Chondrocyte (in vitro differentiated cells): ENCODE measurements at regions not wholly inside any gene's neighbourhood (a gene's known extent, or its start where the extent isn't known, plus 50 kb on each side); places are given as distances from the start of the nearest gene placed in this dataset.

ENCODE experiments used
- DNase-seq: peaks from one replicate; pipeline ENCODE4 v3.0.0; 2021; ENCODE audit warnings: mixed read lengths, low spot score
- H3K27ac Mint-ChIP-seq: one replicate; pipeline ENCODE4 v1.8.0; 2021; ENCODE audit warnings: mild to moderate bottlenecking, moderate library complexity, mixed read lengths; ENCODE audit not compliant: unreplicated experiment
- H3K27me3 Mint-ChIP-seq: 2 replicates; pipeline ENCODE4 v1.8.0; 2021; ENCODE audit warnings: low read depth, mixed read lengths
- H3K36me3 Mint-ChIP-seq: 2 replicates; pipeline ENCODE4 v1.8.0; 2021; ENCODE audit warnings: low read depth, mixed read lengths
- H3K4me1 Mint-ChIP-seq: 2 replicates; pipeline ENCODE4 v1.8.0; 2021; ENCODE audit warnings: low read depth, mild to moderate bottlenecking, mixed read lengths
- H3K4me3 Mint-ChIP-seq: one replicate; pipeline ENCODE4 v1.8.0; 2021; ENCODE audit warnings: mild to moderate bottlenecking, moderate library complexity, mixed read lengths; ENCODE audit not compliant: unreplicated experiment
- H3K9me3 Mint-ChIP-seq: 2 replicates; pipeline ENCODE4 v1.8.0; 2021; ENCODE audit warnings: low read depth, mixed read lengths
- CTCF ChIP-seq: fragments of 200-600 bp; sonication (generic); IDR thresholded peaks from 2 replicates; pipeline ENCODE4 v1.5.0; 2021; ENCODE audit warnings: antibody characterized with exemption, mild to moderate bottlenecking, moderate library complexity

GRCh38 chr4:60938181-60938580 lies 261.9 kb upstream of the ADGRL3 start:
- H3K4me3 Mint-ChIP-seq: no peak overlapping the region
- no peak for DNase-seq
- H3K27me3 Mint-ChIP-seq: no peaks in the 10 kb centered on the region
- no peaks in the 10 kb centered on the region for H3K9me3 Mint-ChIP-seq
- no peak for TF ChIP-seq CTCF
- peaks cover 10% of the 10 kb centered on the region for H3K4me1 Mint-ChIP-seq
- no peak overlapping the region for H3K27ac Mint-ChIP-seq
- H3K36me3 Mint-ChIP-seq: no peaks in the 10 kb centered on the region

GRCh38 chr4:60938621-60939020 lies 261.5 kb upstream of the ADGRL3 start:
- Mint-ChIP-seq H3K27ac (no peak overlapping the region), H3K27me3 (no peaks in the 10 kb centered on the region), H3K4me3 (no peak overlapping the region), H3K9me3 (no peaks in the 10 kb centered on the region), H3K36me3 (no peaks in the 10 kb centered on the region), H3K4me1 (peaks cover 10% of the 10 kb centered on the region)
- no peak for DNase-seq
- TF ChIP-seq CTCF: no peak

GRCh38 chr4:60944060-60944459 lies 256.1 kb upstream of the ADGRL3 start:
- TF ChIP-seq CTCF: no peak
- DNase-seq: no peak
- peaks cover 9% of the 10 kb centered on the region for H3K4me1 Mint-ChIP-seq
- no peaks in the 10 kb centered on the region for H3K36me3 Mint-ChIP-seq
- H3K27me3 Mint-ChIP-seq: no peaks in the 10 kb centered on the region
- H3K27ac Mint-ChIP-seq: no peak overlapping the region
- peaks cover 5% of the 10 kb centered on the region for H3K9me3 Mint-ChIP-seq
- H3K4me3 Mint-ChIP-seq: no peak overlapping the region

- peaks cover 5% of the 10 kb centered on the region for H3K9me3 Mint-ChIP-seq
- peaks cover 19% of the 10 kb centered on the region for H3K4me1 Mint-ChIP-seq
- no peak for TF ChIP-seq CTCF
- no peak overlapping the region for H3K4me3 Mint-ChIP-seq
- no peak overlapping the region for H3K27ac Mint-ChIP-seq
- no peaks in the 10 kb centered on the region for H3K36me3 Mint-ChIP-seq
- no peaks in the 10 kb centered on the region for H3K27me3 Mint-ChIP-seq
- no peak for DNase-seq
Measured at GRCh38 chr4:60945641-60946040, 254.5 kb upstream of the ADGRL3 start.

- Mint-ChIP-seq H3K4me3 (no peak overlapping the region), H3K36me3 (no peaks in the 10 kb centered on the region), H3K27ac (no peak overlapping the region), H3K27me3 (no peaks in the 10 kb centered on the region), H3K4me1 (peaks cover 19% of the 10 kb centered on the region), H3K9me3 (peaks cover 5% of the 10 kb centered on the region)
- DNase-seq: no peak
- no peak for TF ChIP-seq CTCF
Measured at GRCh38 chr4:60948008-60948407, 252.1 kb upstream of the ADGRL3 start.
